Adrenal gland (tissue), 5 donors: ENCODE measurements at regions not wholly inside any gene's neighbourhood (a gene's known extent, or its start where the extent isn't known, plus 50 kb on each side); places are given as distances from the start of the nearest gene placed in this dataset.

Experiments used
- CTCF ChIP-seq, 6 experiments: fragments of 450-650 bp in 4 of 6; fragments of 200-600 bp in 2 of 6; sonication (generic) in 1 of 6; IDR thresholded peaks; 1 replicate in 5 of 6; 2 replicates in 1 of 6; pipeline versions ENCODE4 v1.5.1 to v1.8.0; 2016 to 2021; ENCODE audit warnings: antibody characterized with exemption in 6 of 6, mild to moderate bottlenecking in 2 of 6, moderate library complexity in 1 of 6
- POLR2A ChIP-seq, 2 donors: fragments of 450-650 bp; IDR thresholded peaks; one replicate each; pipeline ENCODE4 v1.6.1; 2017; ENCODE audit warnings: antibody characterized with exemption in 2 of 2, mild to moderate bottlenecking in 2 of 2, moderate library complexity in 1 of 2
- donor health status: DM: no; HTN: no; CAD: no.

GRCh38 chr12:22904485-22904884, 279.5 kb downstream of the ETNK1 start:
- TF ChIP-seq CTCF (IDR thresholded peaks at IDR 0.05) (no peak), POLR2A (IDR thresholded peaks at IDR 0.05) (no peak)
